Aorta (tissue), 5 donors: ENCODE measurements at regions not wholly inside any gene's neighbourhood (a gene's known extent, or its start where the extent isn't known, plus 50 kb on each side); places are given as distances from the start of the nearest gene placed in this dataset.
"Not testable (repeated sequence)": the region's sequence is repeated elsewhere in the genome, so short reads cannot be mapped to it uniquely, and the experiment has no call there.

Source experiments
- ATAC-seq: fragments of 200-7000 bp; cut with Tn5 transposase; one replicate; pipeline ENCODE4 v1.9.1; 2022; ENCODE audit warnings: moderate library complexity; ENCODE audit not compliant: low FRiP score
- DNase-seq, 2 donors: peaks; one replicate each; pipeline ENCODE4 v3.0.0-alpha.2; 2020
- H3K27ac ChIP-seq, 2 donors: one replicate each; pipeline ENCODE4 v1.5.1; 2013; ENCODE audit warnings: low read length in 2 of 2, mild to moderate bottlenecking in 2 of 2, moderate library complexity in 2 of 2, control low read depth in 1 of 2, inconsistent platforms in 1 of 2, low read depth in 1 of 2
- H3K27me3 ChIP-seq, 2 donors: one replicate each; pipeline ENCODE4 v1.6.1; 2013; ENCODE audit warnings: control low read depth in 1 of 2, low read length in 1 of 2, mild to moderate bottlenecking in 1 of 2, moderate library complexity in 1 of 2; ENCODE audit not compliant: insufficient read depth in 2 of 2, control insufficient read depth in 1 of 2
- H3K36me3 ChIP-seq, 2 donors: one replicate each; pipeline ENCODE4 v1.6.1; 2013; ENCODE audit warnings: control low read depth in 1 of 2, low read length in 1 of 2, mild to moderate bottlenecking in 1 of 2; ENCODE audit not compliant: insufficient read depth in 2 of 2, control insufficient read depth in 1 of 2
- H3K4me1 ChIP-seq, 2 donors: one replicate each; pipeline ENCODE4 v1.6.1; 2013; ENCODE audit warnings: low read length in 2 of 2, control low read depth in 1 of 2, mild to moderate bottlenecking in 1 of 2, moderate library complexity in 1 of 2; ENCODE audit not compliant: insufficient read depth in 2 of 2, control insufficient read depth in 1 of 2
- H3K4me3 ChIP-seq, 2 donors: one replicate each; pipeline ENCODE4 v1.5.1; 2013; ENCODE audit warnings: low read length in 2 of 2, control low read depth in 1 of 2, mild to moderate bottlenecking in 1 of 2
- H3K9me3 ChIP-seq: one replicate; pipeline ENCODE4 v1.6.1; 2013; ENCODE audit warnings: mild to moderate bottlenecking, low read length; ENCODE audit not compliant: control insufficient read depth
- WGBS, 2 donors: extraction: QIAGEN DNeasy Blood & Tissue Kit; methylation state at CpG; one replicate each; pipeline ENCODE4 v1.1.7; 2013; 5-methylcytosine and 5-hydroxymethylcytosine counted together
- intact Hi-C, 2 donors: fragments of 100-400 bp; cut with DNase I; formaldehyde crosslinking; loops; one replicate each; pipeline versions ENCODE4 v1.14.2 to v1.15.0; 2022
- donor health status: healthy with polysubstance abuse.
- donor health status: Bipolar disorder and iron deficiency.
- donor health status: DM: no; HTN: no; CAD: no.
- donor health status: DM: no; HTN: no; CAD: no.
- donor health status: DM: yes; HTN: yes; CAD: no.

DNA sequence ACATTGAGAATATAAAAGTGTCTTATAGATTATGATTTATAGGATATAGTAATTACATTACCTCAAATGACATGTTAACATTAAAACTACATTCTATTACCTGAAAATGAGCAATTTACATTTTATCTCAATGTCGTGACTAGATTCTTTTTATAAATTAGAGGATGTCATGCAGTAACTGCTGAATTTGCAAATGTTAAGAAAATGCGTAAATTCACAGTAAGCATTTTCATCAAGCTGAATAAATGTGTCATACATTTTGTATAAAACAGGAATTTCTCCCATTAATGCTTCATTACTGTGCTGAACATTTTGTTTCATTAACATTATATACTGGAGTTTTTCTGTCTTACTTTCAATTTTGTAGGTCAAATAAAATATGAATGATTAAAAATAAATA, 1460.7 kb upstream of the B3GALT2 start:
- Histone ChIP-seq H3K36me3 (no peaks in the 10 kb centered on the region), H3K4me1 (no peaks in the 10 kb centered on the region), H3K27ac (no peak overlapping the region), H3K9me3 (no peaks in the 10 kb centered on the region), H3K4me3 (no peak overlapping the region), H3K27me3 (no peaks in the 10 kb centered on the region)
- ATAC-seq (no peak), DNase-seq (no peak)
- WGBS, 2 donors = 85 to 86% methylated on average over 2 of the region's 2 CpGs
- intact Hi-C loops = no loop called here

DNA sequence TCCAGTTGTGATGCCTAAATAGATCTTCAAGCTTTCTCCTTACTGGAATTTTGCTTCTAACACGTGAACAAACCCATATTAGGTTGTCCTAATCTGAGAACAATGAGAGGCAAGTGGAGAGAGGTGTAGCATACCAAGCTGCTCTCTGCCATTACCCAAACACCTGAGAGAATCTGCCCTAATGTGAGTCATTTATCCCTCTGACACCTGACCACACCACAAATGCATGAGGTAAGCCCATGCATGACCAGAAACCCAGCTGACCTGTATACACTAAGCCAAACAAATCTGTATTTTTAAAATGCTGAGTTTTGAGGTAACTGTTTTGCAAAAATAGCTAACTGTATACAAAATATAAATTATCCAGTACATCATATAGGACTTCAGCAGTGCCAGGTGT, 1458.1 kb upstream of the B3GALT2 start:
- DNase-seq (no peak), ATAC-seq (no peak)
- Histone ChIP-seq H3K4me3 (no peak overlapping the region), H3K27ac (no peak overlapping the region), H3K4me1 (no peaks in the 10 kb centered on the region), H3K36me3 (no peaks in the 10 kb centered on the region), H3K27me3 (no peaks in the 10 kb centered on the region), H3K9me3 (peaks cover 2% of the 10 kb centered on the region)
- intact Hi-C loops = no loop called here
- 67 to 68% methylated on average over 1 of the region's 1 CpG for WGBS, 2 donors

DNA sequence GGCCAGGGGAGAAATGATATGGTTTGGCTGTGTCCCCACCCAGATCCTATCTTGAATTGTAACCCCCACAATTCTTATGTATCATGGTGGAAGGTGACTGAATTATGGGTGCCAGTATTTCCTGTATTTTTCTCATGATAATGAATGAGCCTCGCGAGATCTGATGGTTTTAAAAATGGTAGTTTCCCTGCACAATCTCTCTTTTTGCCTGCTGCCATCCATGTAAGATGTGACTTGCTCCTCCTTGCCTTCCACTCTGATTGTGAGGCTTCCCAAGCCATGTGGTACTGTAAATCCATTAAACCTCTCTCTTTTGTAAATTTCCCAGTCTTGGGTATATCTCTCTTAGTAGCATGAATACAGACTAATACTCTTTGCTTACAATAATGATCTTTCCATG, 1453.9 kb upstream of the B3GALT2 start:
- 94 to 96% methylated on average over 2 of the region's 2 CpGs for WGBS, 2 donors

DNA sequence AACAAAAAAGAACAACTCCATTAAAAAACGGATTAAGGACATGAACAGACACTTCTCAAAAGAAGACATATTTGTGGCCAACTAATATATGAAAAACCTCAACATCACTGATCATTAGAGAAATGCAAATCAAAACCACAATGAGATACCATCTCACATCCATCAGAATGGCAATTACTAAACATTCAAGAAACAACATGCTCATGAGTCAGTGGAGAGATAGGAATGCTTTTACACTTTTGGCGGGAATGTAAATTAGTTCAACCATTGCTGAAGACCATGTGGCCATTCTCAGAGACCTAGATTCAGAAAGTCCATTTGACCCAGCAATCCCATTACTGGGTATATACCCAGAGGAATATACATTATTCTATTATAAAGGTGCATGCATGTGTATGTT, 1442.6 kb upstream of the B3GALT2 start:
- Histone ChIP-seq H3K4me3 (no peak overlapping the region), H3K27me3 (no peaks in the 10 kb centered on the region), H3K27ac (no peak overlapping the region), H3K36me3 (no peaks in the 10 kb centered on the region), H3K9me3 (no peaks in the 10 kb centered on the region), H3K4me1 (no peaks in the 10 kb centered on the region)
- DNase-seq (no peak), ATAC-seq (no peak)
- intact Hi-C loops = no loop called here
- 81 to 86% methylated on average over 2 of the region's 2 CpGs for WGBS, 2 donors

More for the DNA sequence above, 1453.9 kb upstream of the B3GALT2 start:
- H3K36me3 ChIP-seq = no peaks in the 10 kb centered on the region
- H3K27me3 ChIP-seq = no peaks in the 10 kb centered on the region
- peaks cover 3% of the 10 kb centered on the region for H3K9me3 ChIP-seq
- intact Hi-C loops = no loop called here
- no peaks in the 10 kb centered on the region for H3K4me1 ChIP-seq
- H3K27ac ChIP-seq = no peak overlapping the region
- no peak for ATAC-seq
- H3K4me3 ChIP-seq = no peak overlapping the region
- DNase-seq = no peak

DNA sequence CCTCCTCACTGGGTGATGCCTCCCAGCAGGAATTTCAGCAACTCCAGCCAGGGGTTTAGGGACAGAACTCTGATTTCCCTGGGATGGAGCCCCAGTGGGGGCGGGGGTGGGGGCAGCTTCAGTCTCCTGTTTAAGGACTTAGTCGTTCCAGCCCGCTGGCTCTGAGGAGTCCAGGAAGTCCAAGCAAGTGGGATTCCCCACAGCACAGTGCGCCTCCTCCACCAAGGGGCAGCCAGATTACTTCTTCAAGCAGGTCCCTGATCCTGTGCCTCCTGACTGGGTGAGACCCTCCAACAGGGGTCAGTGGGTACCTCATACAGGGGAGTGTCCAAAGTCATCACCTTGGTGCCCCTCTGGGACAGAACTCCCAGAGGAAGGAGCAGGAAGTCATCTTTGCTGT, 1438.4 kb upstream of the B3GALT2 start:
- DNase-seq = peak in 1 of 2 donors; percentile 27
- Histone ChIP-seq H3K4me3 (no peak overlapping the region), H3K27ac (no peak overlapping the region), H3K4me1 (no peaks in the 10 kb centered on the region), H3K9me3 (no peaks in the 10 kb centered on the region), H3K36me3 (no peaks in the 10 kb centered on the region), H3K27me3 (no peaks in the 10 kb centered on the region)
- 93 to 100% methylated on average over 4 of the region's 4 CpGs for WGBS, 2 donors
- no peak for ATAC-seq
- intact Hi-C loops = no loop called here

DNA sequence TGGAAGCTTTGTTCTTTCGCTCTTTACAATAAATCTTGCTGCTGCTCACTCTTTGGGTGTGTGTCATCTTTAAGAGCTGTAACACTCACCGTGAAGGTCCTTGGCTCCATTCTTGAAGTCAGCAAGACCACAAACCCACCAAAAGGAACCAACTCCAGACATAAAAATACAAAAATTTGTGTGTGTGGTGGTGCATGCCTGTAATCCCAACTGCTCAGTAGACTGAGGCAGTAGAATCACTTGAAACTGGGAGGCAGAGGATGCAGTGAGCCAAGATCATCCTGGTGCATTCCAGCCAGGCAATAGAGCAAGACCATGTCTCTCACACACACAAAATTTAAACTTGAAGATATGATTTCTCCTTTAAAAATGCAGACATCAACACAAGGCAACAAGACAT, 1431.7 kb upstream of the B3GALT2 start:
- ATAC-seq (no peak), DNase-seq (no peak)
- H3K4me1 ChIP-seq = no peaks in the 10 kb centered on the region
- no peaks in the 10 kb centered on the region for H3K27me3 ChIP-seq
- 89 to 90% methylated on average over 2 of the region's 2 CpGs for WGBS, 2 donors
- intact Hi-C loops = no loop called here
- peaks cover 1% of the 10 kb centered on the region for H3K9me3 ChIP-seq
- no peak overlapping the region for H3K27ac ChIP-seq
- H3K4me3 ChIP-seq = no peak overlapping the region
- no peaks in the 10 kb centered on the region for H3K36me3 ChIP-seq

DNA sequence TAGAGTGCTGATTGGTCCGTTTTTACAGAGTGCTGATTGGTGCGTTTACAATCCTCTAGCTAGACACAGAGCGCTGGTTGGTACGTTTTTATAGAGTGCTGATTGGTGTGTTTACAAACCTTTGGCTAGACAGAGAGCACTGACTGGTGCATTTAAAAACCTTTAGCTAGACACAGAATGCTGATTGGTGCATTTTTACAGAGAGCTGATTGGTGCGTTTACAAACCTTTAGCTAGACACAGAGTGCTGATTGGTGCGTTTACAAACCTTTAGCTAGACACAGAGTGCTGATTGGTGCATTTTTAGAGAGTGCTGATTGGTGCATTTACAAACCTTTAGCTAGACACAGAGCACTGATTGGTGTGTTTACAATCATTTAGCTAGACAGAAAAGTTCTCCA, 1430.9 kb upstream of the B3GALT2 start:
- WGBS, 2 donors = 94 to 95% methylated on average over 6 of the region's 6 CpGs
- intact Hi-C loops, H3K27ac ChIP-seq, DNase-seq, H3K4me1 ChIP-seq, ATAC-seq, H3K27me3 ChIP-seq, H3K4me3 ChIP-seq, H3K9me3 ChIP-seq, H3K36me3 ChIP-seq: not testable (repeated sequence)

DNA sequence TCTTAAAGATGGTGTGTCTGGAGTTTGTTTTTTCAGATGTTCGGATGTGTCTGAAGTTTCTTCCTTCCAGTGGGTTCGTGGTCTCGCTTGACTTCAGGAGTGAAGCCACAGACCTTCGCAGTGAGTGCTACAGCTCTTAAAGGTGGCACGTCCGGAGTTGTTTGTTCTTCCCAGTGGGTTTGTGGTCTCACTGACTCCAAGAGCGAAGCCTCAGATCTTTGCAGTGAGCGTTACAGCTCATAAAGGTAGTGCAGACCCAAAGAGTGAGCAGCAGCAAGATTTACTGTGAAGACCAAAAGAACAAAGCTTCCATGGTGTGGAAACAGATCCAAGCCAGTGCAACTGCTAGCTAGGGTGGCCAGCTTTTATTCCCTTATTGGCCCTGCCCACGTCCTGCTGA, 1430.4 kb upstream of the B3GALT2 start:
- intact Hi-C loops = no loop called here

DNA sequence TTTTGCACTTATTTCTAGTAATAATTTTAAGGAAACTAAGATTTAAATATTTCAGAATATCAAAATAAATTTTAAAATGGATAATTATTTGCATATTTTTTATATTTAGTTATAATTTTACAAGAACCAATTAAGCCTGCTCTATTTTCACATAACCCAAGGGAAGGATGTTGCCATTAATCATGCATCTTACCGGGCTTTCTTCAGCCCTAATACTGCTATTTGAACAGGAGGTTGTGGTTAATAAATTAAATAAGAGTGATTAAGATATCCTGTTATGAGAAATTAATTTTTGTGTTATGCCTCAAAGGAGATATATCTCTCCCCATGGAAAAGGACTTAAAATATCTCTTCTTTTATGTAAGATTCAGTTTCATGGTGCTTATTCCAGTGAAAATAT, 1415.8 kb upstream of the B3GALT2 start:
- DNase-seq (no peak), ATAC-seq (no peak)
- 90 to 91% methylated on average over 1 of the region's 1 CpG for WGBS, 2 donors
- Histone ChIP-seq H3K36me3 (no peaks in the 10 kb centered on the region), H3K9me3 (no peaks in the 10 kb centered on the region), H3K4me3 (no peak overlapping the region), H3K4me1 (no peaks in the 10 kb centered on the region), H3K27ac (no peak overlapping the region), H3K27me3 (no peaks in the 10 kb centered on the region)
- intact Hi-C loops = no loop called here

More for the DNA sequence above, 1430.4 kb upstream of the B3GALT2 start:
- no peaks in the 10 kb centered on the region for H3K36me3 ChIP-seq
- ATAC-seq (no peak), DNase-seq (no peak)
- H3K27me3 ChIP-seq = no peaks in the 10 kb centered on the region
- H3K9me3 ChIP-seq = peaks cover 1% of the 10 kb centered on the region
- no peaks in the 10 kb centered on the region for H3K4me1 ChIP-seq
- WGBS, 2 donors = 94 to 99% methylated on average over 9 of the region's 9 CpGs
- H3K27ac ChIP-seq = no peak overlapping the region
- no peak overlapping the region for H3K4me3 ChIP-seq
